Astrocyte (in vitro differentiated cells and primary cell): ENCODE measurements at regions not wholly inside any gene's neighbourhood (a gene's known extent, or its start where the extent isn't known, plus 50 kb on each side); places are given as distances from the start of the nearest gene placed in this dataset.

ENCODE experiments used
- DNase-seq: peaks from one replicate; pipeline ENCODE4 v3.0.0-alpha.2; 2010; ENCODE audit warnings: low read depth
- FAIRE-seq: peaks from 2 replicates; lab custom pipeline; 2011; peaks lifted over from hg19 to GRCh38; lab: Jason Lieb, UNC
- H2AFZ ChIP-seq: 2 replicates; pipeline ENCODE4 v1.6.0; 2012; ENCODE audit warnings: low read depth, low read length, inconsistent platforms
- H3K27ac ChIP-seq: 2 replicates; pipeline ENCODE4 v1.5.1; 2011; ENCODE audit warnings: low read depth, low read length, inconsistent platforms
- H3K27me3 ChIP-seq: 2 replicates; pipeline ENCODE4 v1.6.0; 2011; ENCODE audit warnings: low read length, inconsistent platforms; ENCODE audit not compliant: insufficient read depth
- H3K36me3 ChIP-seq: 2 replicates; pipeline ENCODE4 v1.5.1; 2011; ENCODE audit warnings: low read length, inconsistent platforms; ENCODE audit not compliant: insufficient read depth
- H3K4me1 ChIP-seq: 2 replicates; pipeline ENCODE4 v1.5.1; 2011; ENCODE audit warnings: low read length, inconsistent platforms; ENCODE audit not compliant: insufficient read depth
- H3K4me2 ChIP-seq: 2 replicates; pipeline ENCODE4 v1.6.0; 2012; ENCODE audit warnings: low read length, inconsistent platforms
- H3K4me3 ChIP-seq: 2 replicates; pipeline ENCODE4 v1.5.1; 2011; ENCODE audit warnings: low read depth, mild to moderate bottlenecking, low read length, inconsistent platforms; ENCODE audit not compliant: insufficient read depth
- H3K79me2 ChIP-seq: 2 replicates; pipeline ENCODE4 v1.6.0; 2012; ENCODE audit warnings: mild to moderate bottlenecking, low read length, inconsistent platforms; ENCODE audit not compliant: insufficient read depth
- H3K9ac ChIP-seq: 2 replicates; pipeline ENCODE4 v1.6.0; 2012; ENCODE audit warnings: mild to moderate bottlenecking, low read length, inconsistent platforms
- H3K9me3 ChIP-seq: 2 replicates; pipeline ENCODE4 v1.5.1; 2012; ENCODE audit warnings: low read depth, mild to moderate bottlenecking, low read length, inconsistent platforms; ENCODE audit not compliant: insufficient read depth
- H4K20me1 ChIP-seq: 2 replicates; pipeline ENCODE4 v1.6.0; 2012; ENCODE audit warnings: low read length, inconsistent platforms; ENCODE audit not compliant: insufficient read depth
- H3K27ac Mint-ChIP-seq: one replicate; pipeline ENCODE4 v1.8.0; 2021; ENCODE audit warnings: mild to moderate bottlenecking, mixed read lengths; ENCODE audit not compliant: unreplicated experiment
- H3K27me3 Mint-ChIP-seq: one replicate; pipeline ENCODE4 v1.8.0; 2021; ENCODE audit warnings: low read depth, mixed read lengths; ENCODE audit not compliant: unreplicated experiment
- H3K36me3 Mint-ChIP-seq: one replicate; pipeline ENCODE4 v1.8.0; 2021; ENCODE audit warnings: low read depth, mixed read lengths; ENCODE audit not compliant: unreplicated experiment
- H3K4me1 Mint-ChIP-seq: one replicate; pipeline ENCODE4 v1.8.0; 2021; ENCODE audit warnings: low read depth, mixed read lengths; ENCODE audit not compliant: unreplicated experiment
- H3K4me3 Mint-ChIP-seq: one replicate; pipeline ENCODE4 v1.8.0; 2021; ENCODE audit warnings: mild to moderate bottlenecking, moderate library complexity, mixed read lengths; ENCODE audit not compliant: unreplicated experiment
- H3K9me3 Mint-ChIP-seq: one replicate; pipeline ENCODE4 v1.8.0; 2021; ENCODE audit warnings: mild to moderate bottlenecking, mixed read lengths; ENCODE audit not compliant: unreplicated experiment
- CTCF ChIP-seq: IDR thresholded peaks from 2 replicates; pipeline ENCODE4 v1.5.1; 2011; ENCODE audit warnings: low read depth, mild to moderate bottlenecking, inconsistent platforms, low read length, moderate library complexity; ENCODE audit not compliant: insufficient read depth
- EZH2 ChIP-seq: IDR thresholded peaks from 2 replicates; pipeline ENCODE4 v1.6.1; 2012; ENCODE audit warnings: mild to moderate bottlenecking, low read length, inconsistent platforms; ENCODE audit not compliant: insufficient read depth

- Histone ChIP-seq H3K4me1 (no peaks in the 10 kb centered on the region), H4K20me1 (no peaks in the 10 kb centered on the region), H3K4me2 (no peak overlapping the region), H3K79me2 (no peaks in the 10 kb centered on the region), H2AFZ (no peak overlapping the region), H3K9ac (no peak overlapping the region), H3K4me3 (no peak overlapping the region), H3K36me3 (no peaks in the 10 kb centered on the region), H3K27me3 (no peaks in the 10 kb centered on the region), H3K27ac (no peak overlapping the region), H3K9me3 (no peaks in the 10 kb centered on the region)
- FAIRE-seq (no peak), DNase-seq (no peak)
- H3K36me3 Mint-ChIP-seq, result no peaks in the 10 kb centered on the region
- peaks cover 37% of the 10 kb centered on the region for H3K4me1 Mint-ChIP-seq
- H3K4me3 Mint-ChIP-seq, result no peak overlapping the region
- TF ChIP-seq CTCF (no peak), EZH2 (no peak)
- H3K27me3 Mint-ChIP-seq, result no peaks in the 10 kb centered on the region
- no peak overlapping the region for H3K27ac Mint-ChIP-seq
- H3K9me3 Mint-ChIP-seq, result no peaks in the 10 kb centered on the region
Observed at GRCh38 chr6:119610265-119610664, 260.7 kb upstream of the MAN1A1 start.

GRCh38 chr6:119609865-119610264, 260.3 kb upstream of the MAN1A1 start:
- Histone ChIP-seq H3K27me3 (no peaks in the 10 kb centered on the region), H3K9me3 (no peaks in the 10 kb centered on the region), H2AFZ (no peak overlapping the region), H3K4me2 (no peak overlapping the region), H3K4me1 (no peaks in the 10 kb centered on the region), H3K9ac (no peak overlapping the region), H3K4me3 (no peak overlapping the region), H3K27ac (no peak overlapping the region), H3K36me3 (no peaks in the 10 kb centered on the region), H3K79me2 (no peaks in the 10 kb centered on the region), H4K20me1 (no peaks in the 10 kb centered on the region)
- no peaks in the 10 kb centered on the region for H3K27me3 Mint-ChIP-seq
- H3K4me3 Mint-ChIP-seq, result no peak overlapping the region
- no peak for TF ChIP-seq CTCF
- TF ChIP-seq EZH2, result no peak
- DNase-seq, result no peak
- H3K4me1 Mint-ChIP-seq, result peaks cover 36% of the 10 kb centered on the region
- FAIRE-seq, result peak; percentile 23
- H3K27ac Mint-ChIP-seq, result no peak overlapping the region
- no peaks in the 10 kb centered on the region for H3K36me3 Mint-ChIP-seq
- H3K9me3 Mint-ChIP-seq, result no peaks in the 10 kb centered on the region

GRCh38 chr6:119608994-119609393, 259.4 kb upstream of the MAN1A1 start:
- no peak for FAIRE-seq
- Histone ChIP-seq H3K79me2 (no peaks in the 10 kb centered on the region), H3K4me3 (no peak overlapping the region), H3K9ac (no peak overlapping the region), H3K27ac (no peak overlapping the region), H2AFZ (no peak overlapping the region), H3K36me3 (no peaks in the 10 kb centered on the region), H3K9me3 (no peaks in the 10 kb centered on the region), H4K20me1 (no peaks in the 10 kb centered on the region), H3K4me1 (no peaks in the 10 kb centered on the region), H3K4me2 (no peak overlapping the region), H3K27me3 (no peaks in the 10 kb centered on the region)
- Mint-ChIP-seq H3K9me3 (no peaks in the 10 kb centered on the region), H3K36me3 (no peaks in the 10 kb centered on the region), H3K27ac (no peak overlapping the region), H3K27me3 (no peaks in the 10 kb centered on the region), H3K4me1 (peaks cover 27% of the 10 kb centered on the region), H3K4me3 (no peak overlapping the region)
- no peak for DNase-seq
- TF ChIP-seq EZH2, result no peak
- no peak for TF ChIP-seq CTCF
